HG03432 (cell line): ENCODE measurements at regions not wholly inside any gene's neighbourhood (a gene's known extent, or its start where the extent isn't known, plus 50 kb on each side); places are given as distances from the start of the nearest gene placed in this dataset.

Experiments used
- ATAC-seq: cut with Tn5 transposase; IDR thresholded peaks from one replicate; pipeline ENCODE4 v1.9.1; 2021; ENCODE audit warnings: mild to moderate bottlenecking, moderate library complexity; ENCODE audit not compliant: unreplicated experiment

DNA sequence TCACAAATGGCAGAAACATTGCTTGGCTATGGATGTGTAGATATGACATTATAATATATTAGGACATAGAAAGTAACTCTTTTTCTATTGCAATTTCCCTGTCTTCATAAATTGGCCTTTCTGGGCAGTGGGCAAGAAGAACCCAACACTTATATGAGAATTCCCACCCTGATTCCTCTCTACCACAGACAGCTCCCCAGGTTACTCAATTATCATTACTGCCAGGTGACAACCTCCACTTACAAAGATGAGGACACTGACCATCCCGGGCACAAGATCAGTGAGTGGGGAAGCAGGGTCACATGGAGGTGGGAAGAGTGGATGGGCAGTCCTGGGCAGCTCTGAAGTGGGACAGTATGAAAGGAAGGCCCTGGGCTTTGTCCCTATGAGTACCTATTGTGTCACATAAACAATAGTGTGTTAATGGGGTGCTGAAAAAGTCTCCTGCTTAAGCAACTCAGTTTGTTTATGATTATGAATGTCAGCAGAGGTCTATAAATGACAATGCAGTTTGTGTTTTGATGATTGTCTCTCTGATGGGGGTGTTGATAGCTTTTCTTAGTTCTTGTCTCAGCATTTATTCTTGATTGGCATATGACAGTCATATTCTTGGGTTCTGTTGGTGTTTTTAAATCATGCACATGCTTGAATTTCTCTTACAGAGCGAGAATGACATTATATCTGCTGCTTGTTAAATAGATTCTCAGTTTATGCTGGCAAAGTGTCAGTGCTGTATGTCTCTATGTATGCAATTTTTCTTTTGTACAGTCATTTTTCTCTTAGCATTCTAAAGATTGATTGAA lies 99.9 kb downstream of the SLIT2 start:
- ATAC-seq, result no peak

- no peak for ATAC-seq
These were observed 100.4 kb downstream of the SLIT2 start for GRCh38 chr4:20352163-20352431.

DNA sequence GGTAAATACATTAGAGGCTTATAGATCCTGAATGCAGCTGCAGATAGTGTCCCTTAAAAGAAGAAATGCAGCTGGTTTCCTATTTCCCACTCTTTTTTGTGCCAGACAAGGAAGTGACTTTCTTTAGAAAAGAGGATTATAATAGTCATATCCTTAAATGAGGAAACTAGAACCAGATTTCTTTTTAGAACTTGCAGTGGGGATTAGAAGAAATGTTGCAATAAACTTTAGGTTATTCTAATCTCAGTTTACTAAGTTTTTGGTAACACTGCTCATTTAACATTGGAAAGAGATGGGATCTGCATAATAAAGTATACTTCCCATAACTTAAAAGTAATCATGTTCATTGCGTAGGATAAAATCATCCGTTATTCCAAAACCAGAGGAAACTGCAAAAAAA lies 101.9 kb downstream of the SLIT2 start:
- ATAC-seq, result no peak

DNA sequence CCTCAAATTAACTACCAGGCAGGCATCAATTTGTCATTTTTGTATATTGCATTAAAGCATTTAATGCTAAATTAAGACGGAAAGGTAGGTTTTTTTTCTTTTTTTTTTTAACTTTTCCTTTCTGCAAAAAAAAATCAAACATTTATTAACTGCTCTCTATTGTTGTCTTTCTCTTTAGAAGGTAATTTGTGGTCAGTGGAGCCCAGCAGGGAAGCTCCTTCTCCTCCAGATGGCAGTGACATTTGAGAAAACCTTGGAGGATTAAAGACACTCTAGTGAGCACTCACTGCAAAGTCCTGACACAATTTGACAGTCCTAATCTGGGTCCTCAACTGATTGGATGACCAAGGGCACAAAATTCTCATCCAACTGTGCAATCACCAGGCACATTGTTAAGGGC lies 102.4 kb downstream of the SLIT2 start:
- no peak for ATAC-seq

- ATAC-seq, result no peak
These were observed 104.9 kb downstream of the SLIT2 start for GRCh38 chr4:20356565-20356964.

- ATAC-seq, result no peak
These were observed 106.4 kb downstream of the SLIT2 start for GRCh38 chr4:20358110-20358509.

DNA sequence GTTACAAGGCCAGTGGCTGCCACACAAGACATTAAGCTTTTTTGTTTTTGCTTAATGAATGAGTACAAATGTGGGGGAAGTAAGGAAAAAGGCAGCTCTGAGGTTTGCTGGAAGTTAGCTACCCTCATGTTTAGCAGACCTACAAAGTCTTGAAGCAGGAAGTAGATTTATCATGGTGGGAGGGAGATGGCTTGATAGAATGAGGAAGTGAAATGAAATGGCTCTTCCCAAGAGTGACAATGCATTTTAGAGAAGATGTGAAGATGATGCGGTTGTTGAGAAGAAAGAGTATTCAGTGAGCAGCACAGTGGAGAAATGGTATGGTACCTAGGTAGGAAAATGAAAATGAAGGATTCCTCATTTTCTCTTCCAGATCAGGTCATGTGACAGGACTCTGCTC lies 108.0 kb downstream of the SLIT2 start:
- peak; percentile 89 for ATAC-seq

DNA sequence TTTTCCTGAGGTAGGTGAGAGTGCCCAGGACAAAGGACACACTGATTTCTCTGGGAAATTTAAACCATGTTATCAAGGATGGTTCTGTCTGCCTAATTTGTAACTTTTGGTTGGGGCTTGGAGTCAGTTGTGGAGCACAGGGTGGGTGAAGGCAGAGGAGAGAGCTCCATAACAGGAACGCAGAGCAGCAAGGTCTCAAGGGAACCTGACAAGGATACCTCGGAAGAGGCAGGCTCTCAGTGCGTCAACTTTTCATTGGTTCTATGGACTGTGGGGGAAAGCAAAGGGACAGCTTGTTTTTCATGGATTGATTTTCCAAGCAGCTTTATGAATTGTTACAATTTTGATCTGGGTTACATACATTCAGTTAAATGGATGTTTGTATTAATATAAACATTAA lies 110.4 kb downstream of the SLIT2 start:
- no peak for ATAC-seq

DNA sequence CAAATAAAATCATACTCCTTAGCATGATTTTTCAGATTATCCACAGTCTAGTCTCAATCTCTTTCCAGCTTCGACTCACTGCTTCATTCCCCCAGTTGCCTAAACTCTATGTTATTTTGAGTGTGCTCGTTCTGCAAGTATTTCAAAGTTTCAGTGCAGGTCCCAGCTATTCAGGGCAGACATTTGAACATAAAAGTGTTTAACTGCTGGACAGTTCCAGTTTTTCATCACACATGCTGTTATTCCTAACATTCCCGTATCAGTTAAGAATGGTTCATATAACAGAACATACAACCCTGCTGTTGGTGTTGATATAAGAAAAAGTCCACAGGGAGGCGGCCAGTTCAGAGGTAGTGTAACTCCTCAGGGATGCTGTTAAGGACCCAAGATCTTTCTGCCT lies 113.3 kb downstream of the SLIT2 start:
- no peak for ATAC-seq

- no peak for ATAC-seq
These were observed 115.7 kb downstream of the SLIT2 start for GRCh38 chr4:20367446-20367845.

DNA sequence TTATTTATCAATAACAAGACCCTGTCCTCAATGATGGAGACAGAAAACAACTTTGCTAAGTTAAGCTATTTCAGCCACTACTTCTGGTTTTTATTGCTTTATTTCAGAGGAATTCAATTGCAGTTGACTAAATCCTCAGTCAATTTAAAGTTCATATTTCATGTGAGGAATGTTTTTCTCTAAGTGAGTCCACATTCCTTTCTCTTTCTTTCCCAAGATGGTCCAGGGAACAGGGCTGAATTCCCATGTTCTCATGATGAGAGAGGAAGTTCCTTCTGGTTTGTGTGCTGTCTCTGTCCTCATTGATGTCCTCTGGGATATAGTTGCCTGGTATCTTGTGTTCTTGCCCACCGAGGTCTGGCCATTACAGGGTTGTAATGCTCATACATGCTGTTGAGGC lies 117.2 kb downstream of the SLIT2 start:
- no peak for ATAC-seq

- ATAC-seq, result no peak
These were observed 118.6 kb downstream of the SLIT2 start for GRCh38 chr4:20370274-20370673.

GRCh38 chr4:20376070-20376469 lies 124.4 kb downstream of the SLIT2 start:
- peak; percentile 63 for ATAC-seq

DNA sequence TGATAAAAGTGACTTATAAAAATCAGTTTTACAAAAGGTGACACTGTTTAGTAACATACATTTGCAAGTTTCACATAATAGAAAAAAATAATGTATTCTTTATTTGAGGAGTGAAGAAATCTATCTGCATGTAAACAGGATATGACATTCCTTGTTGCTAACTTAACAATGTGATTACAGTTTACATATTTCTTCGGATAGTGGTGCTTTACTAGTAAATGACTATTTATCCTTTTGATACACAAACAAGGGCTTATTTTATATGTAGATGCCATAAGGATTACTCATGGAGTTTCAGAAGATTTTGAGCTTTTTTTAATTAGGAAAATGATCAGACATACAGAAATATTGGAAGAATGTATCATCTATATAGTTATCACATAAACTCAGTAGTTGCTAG lies 126.5 kb downstream of the SLIT2 start:
- ATAC-seq, result no peak

- no peak for ATAC-seq
These were observed 129.3 kb downstream of the SLIT2 start for GRCh38 chr4:20381005-20381404.

DNA sequence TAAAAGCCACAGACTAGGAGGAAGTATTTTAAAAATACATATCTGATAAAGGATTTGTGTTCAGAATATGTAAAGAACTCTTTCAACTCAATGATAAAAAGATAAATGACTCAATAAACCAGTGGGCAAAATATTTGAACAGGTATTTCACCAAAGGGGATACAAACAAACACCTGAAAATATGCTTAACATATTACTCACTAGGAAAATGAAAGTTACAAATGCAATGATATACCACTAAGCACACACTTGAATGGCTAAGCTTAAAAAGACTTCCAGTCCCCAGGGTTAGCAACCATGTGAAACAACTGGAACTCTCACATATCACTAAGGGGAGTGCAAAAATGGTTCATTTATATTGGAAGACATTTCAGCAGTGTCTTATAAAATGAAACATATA lies 131.6 kb downstream of the SLIT2 start:
- no peak for ATAC-seq

DNA sequence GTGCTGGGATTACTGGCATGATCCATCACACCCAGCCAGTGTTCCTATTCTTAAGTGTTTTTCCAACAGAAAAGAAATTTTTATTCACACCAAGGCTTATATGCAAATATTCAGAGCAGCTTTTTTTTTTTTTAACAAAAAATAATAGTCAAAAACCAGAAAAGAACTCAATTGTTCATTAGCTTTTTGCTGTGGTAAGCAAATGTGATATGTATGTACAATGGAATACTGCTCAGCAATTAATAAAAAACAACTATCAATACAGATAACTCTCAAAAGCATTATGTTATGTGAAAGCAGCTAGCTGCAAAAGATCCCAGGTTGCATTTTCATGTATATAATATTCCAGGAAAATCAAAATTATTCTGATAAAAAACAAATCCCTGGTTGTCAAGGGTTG lies 132.3 kb downstream of the SLIT2 start:
- no peak for ATAC-seq

GRCh38 chr4:20384456-20384855 lies 132.8 kb downstream of the SLIT2 start:
- no peak for ATAC-seq

DNA sequence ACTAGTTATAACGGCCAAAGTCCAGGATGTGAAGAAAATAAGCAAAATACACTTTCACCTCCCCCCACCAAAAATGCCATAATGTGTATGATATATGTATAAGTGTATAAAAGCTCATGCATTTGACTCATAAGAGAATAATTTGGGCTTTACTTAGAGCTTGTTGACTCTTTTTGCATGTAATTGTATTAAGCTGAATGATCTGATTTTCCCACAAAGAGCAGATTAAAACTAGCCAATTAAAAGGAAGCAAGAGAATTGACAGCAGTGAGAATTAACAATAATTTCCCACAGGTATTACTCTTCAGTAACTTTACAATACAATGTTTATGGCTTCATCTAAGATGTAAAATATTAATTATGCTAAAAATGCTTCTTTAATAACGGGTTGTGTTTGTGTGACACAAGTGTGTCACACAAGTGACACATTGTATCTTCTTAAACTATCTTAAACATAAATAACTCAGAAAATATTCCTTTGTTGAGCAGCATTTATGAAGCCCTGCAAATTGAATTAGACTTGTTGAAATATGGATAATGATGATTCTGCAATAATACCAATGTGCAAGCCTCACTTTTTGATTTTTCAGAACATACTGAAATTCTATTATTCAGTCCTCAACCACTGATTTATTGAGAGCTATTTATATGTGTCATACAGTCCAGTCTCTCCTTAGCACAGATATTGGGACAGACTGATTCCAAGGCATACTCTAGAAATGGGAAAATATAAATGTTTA lies 134.5 kb downstream of the SLIT2 start:
- ATAC-seq, result no peak

DNA sequence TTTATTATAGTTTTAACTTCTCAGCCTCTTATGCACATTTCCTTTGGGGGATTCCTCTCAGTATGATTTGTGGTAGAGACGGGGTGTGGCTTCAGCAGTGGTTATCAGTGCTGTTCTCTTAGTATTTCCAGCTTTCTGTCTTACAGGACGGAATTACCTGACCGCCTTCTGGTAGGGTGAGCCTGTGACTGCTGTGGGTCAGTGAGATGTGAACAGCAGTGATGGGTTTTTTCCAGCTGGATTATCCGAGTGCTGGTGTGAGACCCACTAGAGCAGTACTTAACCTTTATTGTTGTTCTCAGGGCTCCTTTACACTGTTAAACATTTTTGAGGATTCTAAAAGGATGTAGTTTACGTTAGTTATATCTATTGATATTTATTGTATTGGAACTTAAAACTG lies 135.2 kb downstream of the SLIT2 start:
- ATAC-seq, result no peak

- ATAC-seq, result no peak
These were observed 139.5 kb downstream of the SLIT2 start for GRCh38 chr4:20391198-20391597.

GRCh38 chr4:20391912-20392311 lies 140.2 kb downstream of the SLIT2 start:
- no peak for ATAC-seq
